ENCODE measurements at regions not wholly inside any gene's neighbourhood (a gene's known extent, or its start where the extent isn't known, plus 50 kb on each side); places are given as distances from the start of the nearest gene placed in this dataset.

DNA sequence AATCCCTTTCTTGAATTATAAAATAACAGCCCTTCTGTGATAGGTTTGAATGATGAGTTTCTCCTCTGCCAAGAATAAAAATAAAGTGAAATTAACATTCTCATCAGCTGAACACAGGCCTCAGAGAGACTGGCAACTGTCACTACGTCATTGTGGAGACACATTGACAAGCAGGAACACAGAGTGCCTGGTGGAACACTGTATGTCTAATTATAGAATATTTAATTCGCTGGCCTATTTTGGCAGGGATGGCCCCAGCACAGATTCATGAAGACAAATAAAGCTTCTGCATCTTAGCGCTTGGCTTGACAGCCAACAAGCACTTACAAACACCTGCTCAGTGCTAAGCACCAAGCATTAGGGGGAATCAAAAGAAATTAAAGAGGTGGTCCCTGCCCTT is 52.0 kb upstream of the SMYD2 start:
- Histone ChIP-seq H3K9me3 (ENCODE audit: control insufficient read depth, low read length) (no peaks in the 10 kb centered on the region), H3K4me3 (ENCODE audit: extremely low read depth, insufficient read depth, low read length, poor library complexity, severe bottlenecking) (no peak overlapping the region), H3K36me3 (ENCODE audit: control insufficient read depth, insufficient read depth, low read length) (no peaks in the 10 kb centered on the region), H3K27ac (ENCODE audit: low read depth, low read length, severe bottlenecking) (no peak overlapping the region), H3K4me1 (ENCODE audit: control insufficient read depth, insufficient read depth, low read length, poor library complexity, severe bottlenecking) (no peaks in the 10 kb centered on the region)
- 90 to 100% methylated on average over 1 to 2 of the region's 3 CpGs for WGBS, 2 experiments (ENCODE audit: insufficient coverage in 2 of 2)

DNA sequence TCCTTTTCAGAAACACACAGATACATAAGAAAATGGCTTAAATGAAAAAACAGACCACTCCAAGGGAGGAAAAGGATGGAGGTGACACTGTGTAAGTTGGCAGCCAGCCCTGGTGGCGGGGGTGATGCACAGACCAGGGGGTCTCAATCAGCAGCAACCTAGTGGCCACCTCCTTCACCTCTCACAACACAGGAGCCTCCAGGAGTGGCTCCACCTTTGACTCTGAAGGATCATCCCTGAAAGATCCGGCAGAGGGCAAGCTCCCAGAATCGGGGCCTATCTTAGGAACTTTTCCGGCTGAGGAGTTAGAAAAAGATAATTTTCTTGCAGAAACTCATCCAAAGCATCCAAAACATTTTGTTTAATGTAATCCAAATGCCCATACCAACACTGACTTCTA is 51.2 kb upstream of the SMYD2 start:
- Histone ChIP-seq H3K4me1 (ENCODE audit: control insufficient read depth, insufficient read depth, low read length, poor library complexity, severe bottlenecking) (no peaks in the 10 kb centered on the region), H3K27ac (ENCODE audit: low read depth, low read length, severe bottlenecking) (no peak overlapping the region), H3K36me3 (ENCODE audit: control insufficient read depth, insufficient read depth, low read length) (no peaks in the 10 kb centered on the region), H3K9me3 (ENCODE audit: control insufficient read depth, low read length) (no peaks in the 10 kb centered on the region), H3K4me3 (ENCODE audit: extremely low read depth, insufficient read depth, low read length, poor library complexity, severe bottlenecking) (no peak overlapping the region)
- WGBS, 2 experiments (ENCODE audit: insufficient coverage in 2 of 2), result 100% methylated on average over 1 of the region's 4 CpGs; no CpG with 5 or more reads in 1 of the 2 experiments
